Heart left ventricle (tissue), 16 donors: ENCODE measurements at regions not wholly inside any gene's neighbourhood (a gene's known extent, or its start where the extent isn't known, plus 50 kb on each side); places are given as distances from the start of the nearest gene placed in this dataset.
A peak's percentile ranks its signal among the peaks of the same experiment; 100 is the strongest.

Source experiments
- ATAC-seq, 4 donors: fragments of 200-7000 bp; cut with Tn5 transposase; one replicate each; pipeline ENCODE4 v1.9.1; 2020 to 2022; ENCODE audit warnings: moderate library complexity in 4 of 4, mild to moderate bottlenecking in 3 of 4, moderate number of reproducible peaks in 1 of 4
- DNase-seq, 5 donors: peaks; one replicate each; pipeline ENCODE4 v3.0.0-alpha.2; 2020
- H3K27ac ChIP-seq, 12 donors: fragments of 200-600 bp; sonication (generic) in 4 of 12; one replicate each; pipeline versions ENCODE4 v1.5.0 to v1.8.0; 2016 to 2022; ENCODE audit warnings: mild to moderate bottlenecking in 2 of 12
- H3K27me3 ChIP-seq, 9 donors: fragments of 200-600 bp; sonication (generic) in 2 of 9; one replicate each; pipeline versions ENCODE4 v1.5.1 to v1.8.0; 2016 to 2022; ENCODE audit warnings: mild to moderate bottlenecking in 3 of 9
- H3K36me3 ChIP-seq, 9 donors: fragments of 200-600 bp; sonication (generic) in 2 of 9; one replicate each; pipeline versions ENCODE4 v1.5.0 to v1.8.0; 2018 to 2022; ENCODE audit warnings: mild to moderate bottlenecking in 2 of 9
- H3K4me1 ChIP-seq, 12 donors: fragments of 200-600 bp; sonication (generic) in 4 of 12; one replicate each; pipeline versions ENCODE4 v1.5.0 to v1.8.0; 2016 to 2022; ENCODE audit warnings: mild to moderate bottlenecking in 3 of 12
- H3K4me3 ChIP-seq, 12 donors: fragments of 200-600 bp; sonication (generic) in 4 of 12; one replicate each; pipeline versions ENCODE4 v1.5.0 to v1.8.0; 2017 to 2022; ENCODE audit warnings: mild to moderate bottlenecking in 9 of 12, moderate library complexity in 4 of 12
- H3K9me3 ChIP-seq, 12 donors: fragments of 200-600 bp; sonication (generic) in 4 of 12; one replicate each; pipeline versions ENCODE4 v1.5.0 to v1.8.0; 2016 to 2022; ENCODE audit warnings: mild to moderate bottlenecking in 1 of 12
- CTCF ChIP-seq, 12 donors: fragments of 200-600 bp; sonication (generic) in 4 of 12; IDR thresholded peaks; one replicate each; pipeline versions ENCODE4 v1.5.0 to v1.8.0; 2018 to 2022; ENCODE audit warnings: antibody characterized with exemption in 12 of 12, mild to moderate bottlenecking in 5 of 12
- POLR2A ChIP-seq, 2 donors: fragments of 450-650 bp; IDR thresholded peaks; one replicate each; pipeline ENCODE4 v1.6.1; 2017; ENCODE audit warnings: antibody characterized with exemption in 2 of 2, mild to moderate bottlenecking in 2 of 2, moderate library complexity in 2 of 2
- WGBS, 4 donors: extraction: QIAGEN DNeasy Blood & Tissue Kit in 2 of 4; methylation state at CpG; one replicate each; pipeline versions ENCODE4 v1.1.5 to v1.1.7; 2013 to 2018; 5-methylcytosine and 5-hydroxymethylcytosine counted together
- intact Hi-C, 10 donors: fragments of 100-400 bp; cut with DNase I; formaldehyde crosslinking; loops; one replicate each; pipeline versions ENCODE4 v1.11.1 to v1.14.2; 2022
- donor health status: ischemic (EF 13 %, LVEDD 7.1; RV severe dilation, severe dysfunction).
- donor health status: healthy with polysubstance abuse.
- donor health status: DM: no; HTN: yes; CAD: no.
- donor health status: DM: no; HTN: no; CAD: no.
- donor health status: ischemic (EF 25% LVEDD 6.9; RV normal size, moderate dysfunction).
- donor health status: ischemic (EF 25% LVEDD 5.7; RV mildly dilated, moderate dysfunction).
- donor health status: healthy.
- donor health status: DM: yes; HTN: yes; CAD: no.
- donor health status: ischemic (EF 35%, LVEDD 5.7; RV mildly dilated, moderate dysfunction).
- donor health status: nonischemic (EF 11% LVEDD 7.7; RV severe dilation, severe dysfunction).
- donor health status: DM: yes; HTN: yes; CAD: no.
- donor health status: PGD.
- donor health status: ischemic (EF 29% LVEDD 5.4; RV normal size, mild dysfunction).
- donor health status: nonischemic (EF 23%, LVEDD 6.1; RV moderate dilation, normal function).

DNA sequence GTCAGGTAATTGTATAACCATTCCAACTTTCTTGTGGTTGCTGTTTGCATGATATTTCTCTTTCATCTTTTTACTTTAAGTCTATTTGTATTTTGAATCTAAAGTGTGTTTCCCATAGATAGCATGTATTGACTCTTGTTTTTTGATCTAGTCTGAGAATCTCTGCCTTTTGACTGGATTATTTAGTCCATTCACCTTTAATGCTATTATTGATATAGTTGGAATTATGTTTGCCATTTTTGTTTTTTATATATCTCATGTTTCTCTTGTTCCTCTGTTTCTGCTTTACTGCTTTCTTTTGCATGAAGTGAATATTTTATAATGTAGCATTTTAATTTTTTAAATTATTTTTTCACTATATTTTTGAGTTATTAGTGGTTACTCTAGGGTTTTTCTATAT lies 103.9 kb upstream of the PMCH start:
- H3K9me3 ChIP-seq = peaks cover 0 to 29% (median 10%) of the 10 kb centered on the region in 12 donors
- no peak overlapping the region for H3K27ac ChIP-seq
- H3K36me3 ChIP-seq = no peaks in the 10 kb centered on the region
- no peak for TF ChIP-seq CTCF (IDR thresholded peaks at IDR 0.05)
- no peak for ATAC-seq
- H3K4me1 ChIP-seq = no peaks in the 10 kb centered on the region
- DNase-seq = no peak
- intact Hi-C loops = no loop called here
- H3K27me3 ChIP-seq = no peaks in the 10 kb centered on the region
- H3K4me3 ChIP-seq = no peak overlapping the region

DNA sequence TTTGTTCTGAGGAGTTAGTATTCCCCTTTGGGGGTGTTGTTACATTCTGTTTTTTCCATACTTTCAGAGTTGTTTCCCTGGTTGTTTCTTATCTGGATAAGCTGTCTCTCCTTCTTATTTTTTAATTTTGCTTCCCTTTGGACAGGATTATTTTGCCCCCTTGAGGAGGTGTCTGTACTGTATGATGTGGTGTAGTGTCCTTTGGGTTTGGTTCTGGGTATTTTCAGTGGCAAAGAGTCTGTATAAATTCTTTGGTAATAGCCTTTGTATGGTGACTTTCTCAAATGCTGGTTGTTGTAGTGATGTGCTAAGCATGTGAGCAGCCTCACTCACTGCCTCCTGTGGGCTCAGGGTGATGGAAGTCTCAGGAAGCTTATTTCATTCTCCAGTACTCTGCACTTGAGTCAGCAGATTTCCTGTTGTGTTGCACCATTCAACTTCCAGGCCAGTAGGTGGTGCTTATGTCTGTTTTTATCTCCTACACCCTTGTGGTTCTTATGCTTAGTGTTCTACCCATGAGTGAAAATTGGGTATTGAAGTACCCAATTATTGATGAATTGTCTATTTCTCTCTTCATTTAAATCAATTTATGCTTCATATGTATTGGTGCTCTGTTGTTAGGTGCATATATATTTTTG lies 103.3 kb upstream of the PMCH start:
- no peaks in the 10 kb centered on the region for H3K36me3 ChIP-seq
- no peak overlapping the region for H3K4me3 ChIP-seq
- no peaks in the 10 kb centered on the region for H3K27me3 ChIP-seq
- intact Hi-C loops = no loop called here
- no peaks in the 10 kb centered on the region for H3K4me1 ChIP-seq
- TF ChIP-seq POLR2A (IDR thresholded peaks at IDR 0.05) (no peak), CTCF (IDR thresholded peaks at IDR 0.05) (peak in 1 of 12 donors; percentile 14)
- ATAC-seq (no peak), DNase-seq (no peak)
- H3K9me3 ChIP-seq = peaks cover 0 to 29% (median 10%) of the 10 kb centered on the region in 12 donors
- no peak overlapping the region for H3K27ac ChIP-seq

GRCh38 chr12:102299731-102300130 lies 102.1 kb upstream of the PMCH start:
- H3K36me3 ChIP-seq = no peaks in the 10 kb centered on the region
- H3K9me3 ChIP-seq = peaks cover 0 to 29% (median 10%) of the 10 kb centered on the region in 12 donors
- WGBS, 4 donors = 75 to 96% (median 87%) methylated on average over 1 of the region's 1 CpG
- H3K4me1 ChIP-seq = no peaks in the 10 kb centered on the region
- no peak overlapping the region for H3K27ac ChIP-seq
- H3K27me3 ChIP-seq = no peaks in the 10 kb centered on the region
- DNase-seq = no peak
- no peak for ATAC-seq
- TF ChIP-seq CTCF (IDR thresholded peaks at IDR 0.05) (no peak), POLR2A (IDR thresholded peaks at IDR 0.05) (no peak)
- H3K4me3 ChIP-seq = no peak overlapping the region
- intact Hi-C loops = loop anchor here in 1 of 10 donors (10.0 kb wide), 1 partner anchor 185 kb away; the partner anchor contains the start of gene IGF1

DNA sequence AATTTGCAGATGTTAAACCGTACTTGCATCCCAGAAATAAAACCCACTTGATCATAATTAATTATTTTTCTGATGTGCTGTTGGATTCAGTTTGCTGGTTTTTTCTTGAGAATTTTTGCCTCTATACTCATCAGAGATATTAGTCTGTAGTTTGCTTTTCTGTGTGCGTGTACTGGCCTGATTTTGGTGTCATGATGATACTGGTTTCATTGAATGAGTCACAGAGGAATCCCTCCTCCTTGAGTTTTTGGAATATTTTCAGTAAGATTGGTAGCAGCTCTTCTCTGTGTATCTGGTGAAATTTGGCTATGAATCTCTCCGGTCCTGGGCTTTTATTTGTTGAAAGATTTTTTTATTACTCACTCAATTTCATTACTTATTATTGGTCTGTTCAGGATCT lies 100.4 kb upstream of the PMCH start:
- intact Hi-C loops = loop anchor here in 1 of 10 donors (10.0 kb wide), 1 partner anchor 187 kb away; the partner anchor contains the start of gene IGF1
- Histone ChIP-seq H3K27me3 (no peaks in the 10 kb centered on the region), H3K4me1 (no peaks in the 10 kb centered on the region), H3K27ac (no peak overlapping the region), H3K36me3 (no peaks in the 10 kb centered on the region), H3K9me3 (peaks cover 0 to 29% (median 10%) of the 10 kb centered on the region in 12 donors), H3K4me3 (no peak overlapping the region)
- DNase-seq (no peak), ATAC-seq (no peak)
- 68 to 80% (median 71%) methylated on average over 3 of the region's 3 CpGs for WGBS, 4 donors
- TF ChIP-seq POLR2A (IDR thresholded peaks at IDR 0.05) = no peak

DNA sequence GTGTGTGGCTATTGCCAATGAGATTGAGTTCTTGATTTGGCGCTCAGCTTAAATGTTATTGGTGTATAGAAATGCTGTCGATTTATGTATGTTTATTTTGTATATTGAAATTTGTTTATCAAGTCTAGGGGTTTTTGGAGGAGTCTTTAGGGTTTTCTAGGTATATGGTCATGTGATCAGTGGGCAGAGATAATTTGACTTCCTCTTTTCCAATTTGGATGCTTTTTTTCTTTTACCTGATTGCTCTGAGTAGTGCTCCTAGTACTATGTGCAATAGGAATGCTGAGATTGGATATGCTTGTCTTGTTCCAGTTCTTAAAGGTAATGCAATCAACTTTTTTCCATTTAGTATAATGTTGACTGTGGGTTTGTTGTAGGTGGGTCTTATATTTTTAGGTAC lies 99.8 kb upstream of the PMCH start:
- TF ChIP-seq CTCF (IDR thresholded peaks at IDR 0.05) (no peak), POLR2A (IDR thresholded peaks at IDR 0.05) (no peak)
- no peak for DNase-seq
- Histone ChIP-seq H3K4me3 (no peak overlapping the region), H3K36me3 (no peaks in the 10 kb centered on the region), H3K27ac (no peak overlapping the region), H3K27me3 (no peaks in the 10 kb centered on the region), H3K9me3 (peaks cover 0 to 25% (median 10%) of the 10 kb centered on the region in 12 donors), H3K4me1 (no peaks in the 10 kb centered on the region)
- 90 to 95% (median 91%) methylated on average over 2 of the region's 2 CpGs for WGBS, 4 donors
- no peak for ATAC-seq
- intact Hi-C loops = loop anchor here in 1 of 10 donors (10.0 kb wide), 1 partner anchor 187 kb away; the partner anchor contains the start of gene IGF1
